ENCODE measurements at regions not wholly inside any gene's neighbourhood (a gene's known extent, or its start where the extent isn't known, plus 50 kb on each side); places are given as distances from the start of the nearest gene placed in this dataset.

GRCh38 chr1:90810681-90811080, 93.6 kb upstream of the BARHL2 start:
- no peaks in the 10 kb centered on the region for H3K79me2 ChIP-seq (ENCODE audit: insufficient read depth, low read length)
- ATAC-seq (ENCODE audit: insufficient read depth, low read depth) (no peak), DNase-seq (no peak)
- TF ChIP-seq EZH2 (IDR thresholded peaks at IDR 0.05; ENCODE audit: borderline replicate concordance, low read depth, low read length, severe bottlenecking) (no peak), CTCF (IDR thresholded peaks at IDR 0.05; ENCODE audit: borderline replicate concordance, extremely low read depth, low read length, poor library complexity, severe bottlenecking) (no peak)
- H2AFZ ChIP-seq (ENCODE audit: low read depth, low read length): no peak overlapping the region
- H3K4me1 ChIP-seq (ENCODE audit: insufficient read depth, low read length): no peaks in the 10 kb centered on the region
- H3K27me3 ChIP-seq (ENCODE audit: insufficient read depth, low read length, poor library complexity): no peaks in the 10 kb centered on the region
- H3K4me3 ChIP-seq (ENCODE audit: low read depth in 1 of 2, low read length in 2 of 2): no peak overlapping the region
- no peak overlapping the region for H3K9ac ChIP-seq (ENCODE audit: low read depth, low read length)
- no peak overlapping the region for H3K27ac ChIP-seq (ENCODE audit: low read length)
- no peaks in the 10 kb centered on the region for H3K9me3 ChIP-seq (ENCODE audit: insufficient read depth, low read length, severe bottlenecking)
- H3K36me3 ChIP-seq (ENCODE audit: insufficient read depth, low read length): no peaks in the 10 kb centered on the region
- H4K20me1 ChIP-seq (ENCODE audit: insufficient read depth, low read length): no peaks in the 10 kb centered on the region
- no peak overlapping the region for H3K4me2 ChIP-seq (ENCODE audit: insufficient read depth, low read length)

- TF ChIP-seq CTCF (IDR thresholded peaks at IDR 0.05; ENCODE audit: borderline replicate concordance, extremely low read depth, low read length, poor library complexity, severe bottlenecking) (no peak), EZH2 (IDR thresholded peaks at IDR 0.05; ENCODE audit: borderline replicate concordance, low read depth, low read length, severe bottlenecking) (no peak)
- H2AFZ ChIP-seq (ENCODE audit: low read depth, low read length): no peak overlapping the region
- H3K27ac ChIP-seq (ENCODE audit: low read length): no peak overlapping the region
- H3K4me1 ChIP-seq (ENCODE audit: insufficient read depth, low read length): no peaks in the 10 kb centered on the region
- ATAC-seq (ENCODE audit: insufficient read depth, low read depth) (no peak), DNase-seq (no peak)
- no peaks in the 10 kb centered on the region for H3K79me2 ChIP-seq (ENCODE audit: insufficient read depth, low read length)
- H3K27me3 ChIP-seq (ENCODE audit: insufficient read depth, low read length, poor library complexity): no peaks in the 10 kb centered on the region
- no peak overlapping the region for H3K4me3 ChIP-seq (ENCODE audit: low read depth in 1 of 2, low read length in 2 of 2)
- no peaks in the 10 kb centered on the region for H3K9me3 ChIP-seq (ENCODE audit: insufficient read depth, low read length, severe bottlenecking)
- H3K9ac ChIP-seq (ENCODE audit: low read depth, low read length): no peak overlapping the region
- no peak overlapping the region for H3K4me2 ChIP-seq (ENCODE audit: insufficient read depth, low read length)
- H4K20me1 ChIP-seq (ENCODE audit: insufficient read depth, low read length): no peaks in the 10 kb centered on the region
- no peaks in the 10 kb centered on the region for H3K36me3 ChIP-seq (ENCODE audit: insufficient read depth, low read length)
Measured at GRCh38 chr1:90809996-90810395, 92.9 kb upstream of the BARHL2 start.

GRCh38 chr1:90809093-90809492, 92.0 kb upstream of the BARHL2 start:
- no peak for ATAC-seq (ENCODE audit: insufficient read depth, low read depth)
- no peak overlapping the region for H3K27ac ChIP-seq (ENCODE audit: low read length)
- no peaks in the 10 kb centered on the region for H3K36me3 ChIP-seq (ENCODE audit: insufficient read depth, low read length)
- no peaks in the 10 kb centered on the region for H3K4me1 ChIP-seq (ENCODE audit: insufficient read depth, low read length)
- no peak overlapping the region for H3K4me2 ChIP-seq (ENCODE audit: insufficient read depth, low read length)
- H2AFZ ChIP-seq (ENCODE audit: low read depth, low read length): no peak overlapping the region
- H3K9me3 ChIP-seq (ENCODE audit: insufficient read depth, low read length, severe bottlenecking): no peaks in the 10 kb centered on the region
- no peak overlapping the region for H3K4me3 ChIP-seq (ENCODE audit: low read depth in 1 of 2, low read length in 2 of 2)
- no peak for DNase-seq
- H3K79me2 ChIP-seq (ENCODE audit: insufficient read depth, low read length): no peaks in the 10 kb centered on the region
- no peak for TF ChIP-seq CTCF (IDR thresholded peaks at IDR 0.05; ENCODE audit: borderline replicate concordance, extremely low read depth, low read length, poor library complexity, severe bottlenecking)
- TF ChIP-seq EZH2 (IDR thresholded peaks at IDR 0.05; ENCODE audit: borderline replicate concordance, low read depth, low read length, severe bottlenecking): no peak
- no peaks in the 10 kb centered on the region for H4K20me1 ChIP-seq (ENCODE audit: insufficient read depth, low read length)
- H3K27me3 ChIP-seq (ENCODE audit: insufficient read depth, low read length, poor library complexity): no peaks in the 10 kb centered on the region
- no peak overlapping the region for H3K9ac ChIP-seq (ENCODE audit: low read depth, low read length)

GRCh38 chr1:90807329-90807728, 90.2 kb upstream of the BARHL2 start:
- H3K4me3 ChIP-seq (ENCODE audit: low read depth in 1 of 2, low read length in 2 of 2): no peak overlapping the region
- DNase-seq: no peak
- H3K27ac ChIP-seq (ENCODE audit: low read length): no peak overlapping the region

More at GRCh38 chr1:90807329-90807728, 90.2 kb upstream of the BARHL2 start:
- no peak for ATAC-seq (ENCODE audit: insufficient read depth, low read depth)
- Histone ChIP-seq H3K4me2 (ENCODE audit: insufficient read depth, low read length) (no peak overlapping the region), H3K9ac (ENCODE audit: low read depth, low read length) (no peak overlapping the region), H2AFZ (ENCODE audit: low read depth, low read length) (no peak overlapping the region), H3K27me3 (ENCODE audit: insufficient read depth, low read length, poor library complexity) (no peaks in the 10 kb centered on the region), H3K79me2 (ENCODE audit: insufficient read depth, low read length) (no peaks in the 10 kb centered on the region), H3K9me3 (ENCODE audit: insufficient read depth, low read length, severe bottlenecking) (no peaks in the 10 kb centered on the region), H3K4me1 (ENCODE audit: insufficient read depth, low read length) (no peaks in the 10 kb centered on the region), H4K20me1 (ENCODE audit: insufficient read depth, low read length) (no peaks in the 10 kb centered on the region), H3K36me3 (ENCODE audit: insufficient read depth, low read length) (no peaks in the 10 kb centered on the region)
- TF ChIP-seq CTCF (IDR thresholded peaks at IDR 0.05; ENCODE audit: borderline replicate concordance, extremely low read depth, low read length, poor library complexity, severe bottlenecking) (no peak), EZH2 (IDR thresholded peaks at IDR 0.05; ENCODE audit: borderline replicate concordance, low read depth, low read length, severe bottlenecking) (no peak)

All from DND-41 (cell line).